ENCODE measurements at regions not wholly inside any gene's neighbourhood (a gene's known extent, or its start where the extent isn't known, plus 50 kb on each side); places are given as distances from the start of the nearest gene placed in this dataset.

GRCh38 chr22:20637750-20638506, 130.5 kb downstream of the MED15 start:
- no peak overlapping the region for H3K4me3 ChIP-seq
- no peaks in the 10 kb centered on the region for H3K9me3 ChIP-seq
- ATAC-seq: no peak
- peak; percentile 7 for DNase-seq
- intact Hi-C loops (cut with DNase I): no loop called here
- H3K36me3 ChIP-seq: no peaks in the 10 kb centered on the region
- H3K4me1 ChIP-seq: no peaks in the 10 kb centered on the region
- no peak overlapping the region for H3K27ac ChIP-seq
- TF ChIP-seq, protein P1, sequence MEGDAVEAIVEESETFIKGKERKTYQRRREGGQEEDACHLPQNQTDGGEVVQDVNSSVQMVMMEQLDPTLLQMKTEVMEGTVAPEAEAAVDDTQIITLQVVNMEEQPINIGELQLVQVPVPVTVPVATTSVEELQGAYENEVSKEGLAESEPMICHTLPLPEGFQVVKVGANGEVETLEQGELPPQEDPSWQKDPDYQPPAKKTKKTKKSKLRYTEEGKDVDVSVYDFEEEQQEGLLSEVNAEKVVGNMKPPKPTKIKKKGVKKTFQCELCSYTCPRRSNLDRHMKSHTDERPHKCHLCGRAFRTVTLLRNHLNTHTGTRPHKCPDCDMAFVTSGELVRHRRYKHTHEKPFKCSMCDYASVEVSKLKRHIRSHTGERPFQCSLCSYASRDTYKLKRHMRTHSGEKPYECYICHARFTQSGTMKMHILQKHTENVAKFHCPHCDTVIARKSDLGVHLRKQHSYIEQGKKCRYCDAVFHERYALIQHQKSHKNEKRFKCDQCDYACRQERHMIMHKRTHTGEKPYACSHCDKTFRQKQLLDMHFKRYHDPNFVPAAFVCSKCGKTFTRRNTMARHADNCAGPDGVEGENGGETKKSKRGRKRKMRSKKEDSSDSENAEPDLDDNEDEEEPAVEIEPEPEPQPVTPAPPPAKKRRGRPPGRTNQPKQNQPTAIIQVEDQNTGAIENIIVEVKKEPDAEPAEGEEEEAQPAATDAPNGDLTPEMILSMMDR (IDR thresholded peaks at IDR 0.05): no peak
- H3K27me3 ChIP-seq: no peaks in the 10 kb centered on the region

- Histone ChIP-seq H3K4me3 (no peak overlapping the region), H3K36me3 (no peaks in the 10 kb centered on the region), H3K9me3 (no peaks in the 10 kb centered on the region), H3K27ac (no peak overlapping the region), H3K4me1 (no peaks in the 10 kb centered on the region), H3K27me3 (no peaks in the 10 kb centered on the region)
- ATAC-seq (no peak), DNase-seq (no peak)
- intact Hi-C loops (cut with DNase I): no loop called here
- TF ChIP-seq, protein P1 (IDR thresholded peaks at IDR 0.05): no peak
Measured at GRCh38 chr22:20638507-20638870, 131.1 kb downstream of the MED15 start.

- no peak overlapping the region for H3K27ac ChIP-seq
- H3K27me3 ChIP-seq: no peaks in the 10 kb centered on the region
- H3K9me3 ChIP-seq: no peaks in the 10 kb centered on the region
- no peaks in the 10 kb centered on the region for H3K4me1 ChIP-seq
- no peak for DNase-seq
- no peaks in the 10 kb centered on the region for H3K36me3 ChIP-seq
- no peak for ATAC-seq
- TF ChIP-seq, protein P1 (IDR thresholded peaks at IDR 0.05): no peak
- intact Hi-C loops (cut with DNase I): no loop called here
- no peak overlapping the region for H3K4me3 ChIP-seq
Measured at GRCh38 chr22:20639343-20639742, 131.9 kb downstream of the MED15 start.

GRCh38 chr22:20639750-20640149, 132.3 kb downstream of the MED15 start:
- DNase-seq: no peak
- intact Hi-C loops (cut with DNase I): no loop called here

DNA sequence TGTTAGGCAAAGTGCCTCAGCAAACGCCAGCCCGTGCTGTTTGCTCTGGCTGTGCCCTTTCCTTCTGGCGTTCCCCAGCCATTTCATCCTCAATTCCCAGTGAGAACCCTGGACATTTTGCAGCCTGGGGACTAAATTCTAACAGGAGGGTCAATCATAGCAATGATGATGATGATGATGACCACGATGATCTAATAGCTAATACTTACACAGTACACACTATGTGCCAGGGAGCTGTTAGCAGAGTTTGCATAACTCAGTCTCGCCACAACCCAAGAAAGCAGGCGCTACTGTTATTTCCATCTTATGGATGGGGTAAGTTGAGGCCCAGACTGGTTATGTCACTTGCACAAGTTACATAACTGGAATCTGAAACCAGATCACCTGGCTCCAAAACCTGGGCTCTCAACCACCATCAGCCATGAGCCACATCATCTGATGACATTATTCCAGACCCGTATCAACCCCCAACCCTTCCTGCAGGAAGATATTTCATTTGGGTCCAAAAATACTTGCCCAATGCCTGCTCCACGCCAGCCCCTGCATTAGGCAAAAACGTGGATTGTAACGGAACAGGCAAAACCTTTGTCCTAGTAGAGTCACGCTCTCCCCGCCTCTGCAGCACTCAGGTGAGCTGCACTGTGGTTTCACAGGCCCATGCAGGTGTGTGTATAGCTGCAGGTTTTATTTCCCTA, 132.6 kb upstream of the SERPIND1 start:
- H3K9me3 ChIP-seq: no peaks in the 10 kb centered on the region
- no peak overlapping the region for H3K27ac ChIP-seq
- no peaks in the 10 kb centered on the region for H3K36me3 ChIP-seq
- H3K27me3 ChIP-seq: no peaks in the 10 kb centered on the region
- ATAC-seq (no peak), DNase-seq (peak; percentile 12)
- TF ChIP-seq, protein P1 (IDR thresholded peaks at IDR 0.05): no peak
- intact Hi-C loops (cut with DNase I): no loop called here
- no peak overlapping the region for H3K4me3 ChIP-seq
- no peaks in the 10 kb centered on the region for H3K4me1 ChIP-seq

More at GRCh38 chr22:20639750-20640149, 132.3 kb downstream of the MED15 start:
- no peak for ATAC-seq
- Histone ChIP-seq H3K9me3 (no peaks in the 10 kb centered on the region), H3K4me1 (no peaks in the 10 kb centered on the region), H3K27me3 (no peaks in the 10 kb centered on the region), H3K4me3 (no peak overlapping the region), H3K36me3 (no peaks in the 10 kb centered on the region), H3K27ac (no peak overlapping the region)
- TF ChIP-seq, protein P1 (IDR thresholded peaks at IDR 0.05): no peak

Measured in upper lobe of right lung (tissue), 1 donor.